SK-N-SH treated with all-trans-retinoic acid at 6 μM for 48 hours (cell line): ENCODE measurements at regions not wholly inside any gene's neighbourhood (a gene's known extent, or its start where the extent isn't known, plus 50 kb on each side); places are given as distances from the start of the nearest gene placed in this dataset.

Source experiments
- ATAC-seq: fragments of 200-7000 bp; cut with Tn5 transposase; 3 replicates; pipeline ENCODE4 v1.9.1; 2020; ENCODE audit warnings: mild to moderate bottlenecking, moderate library complexity
- ARNTL ChIP-seq: fragments of 450-650 bp; formaldehyde crosslinking; IDR thresholded peaks from 2 replicates; pipeline ENCODE4 v1.5.0; 2020; ENCODE audit warnings: low read depth, mild to moderate bottlenecking, moderate library complexity, borderline replicate concordance
- CREB5 ChIP-seq: fragments of 250-450 bp; sonication (Bioruptor Pico); IDR thresholded peaks from 2 replicates; pipeline ENCODE4 v1.5.1; 2020; ENCODE audit warnings: low read depth, mild to moderate bottlenecking, moderate library complexity
- CSDC2 ChIP-seq: fragments of 250-450 bp; sonication (Bioruptor Pico); IDR thresholded peaks from 2 replicates; pipeline ENCODE4 v1.5.0; 2020; ENCODE audit warnings: mild to moderate bottlenecking, moderate library complexity
- CSRNP3 ChIP-seq: fragments of 250-450 bp; sonication (Bioruptor Pico); IDR thresholded peaks from 2 replicates; pipeline ENCODE4 v1.5.1; 2021; ENCODE audit warnings: mild to moderate bottlenecking, moderate library complexity
- ESRRG ChIP-seq: fragments of 250-450 bp; sonication (Bioruptor Pico); IDR thresholded peaks from 2 replicates; pipeline ENCODE4 v1.6.1; 2021; ENCODE audit warnings: mild to moderate bottlenecking
- GLIS3 ChIP-seq: fragments of 250-450 bp; sonication (Bioruptor Pico); IDR thresholded peaks from 2 replicates; pipeline ENCODE4 v1.5.0; 2020; ENCODE audit warnings: mild to moderate bottlenecking, moderate library complexity
- ISL1 ChIP-seq: fragments of 250-450 bp; sonication (Bioruptor Pico); IDR thresholded peaks from 2 replicates; pipeline ENCODE4 v2.1.2; 2022; ENCODE audit warnings: mild to moderate bottlenecking, moderate library complexity
- OSR1 ChIP-seq: fragments of 250-450 bp; sonication (Bioruptor Pico); IDR thresholded peaks from 2 replicates; pipeline ENCODE4 v1.8.0; 2022; ENCODE audit warnings: moderate library complexity, mild to moderate bottlenecking, inconsistent platforms
- POU6F1 ChIP-seq: fragments of 250-450 bp; sonication (Bioruptor Pico); IDR thresholded peaks from 2 replicates; pipeline ENCODE4 v1.8.0; 2021; ENCODE audit warnings: low read depth, mild to moderate bottlenecking, moderate library complexity, borderline replicate concordance
- PPARA ChIP-seq: fragments of 250-450 bp; sonication (Bioruptor Pico); IDR thresholded peaks from 2 replicates; pipeline ENCODE4 v1.5.0; 2020; ENCODE audit warnings: mild to moderate bottlenecking, borderline replicate concordance
- RARB ChIP-seq: fragments of 250-450 bp; sonication (Bioruptor Pico); IDR thresholded peaks from 2 replicates; pipeline ENCODE4 v1.8.0; 2021; ENCODE audit warnings: mild to moderate bottlenecking, moderate library complexity
- TCF4 ChIP-seq: fragments of 250-450 bp; sonication (Bioruptor Pico); IDR thresholded peaks from 2 replicates; pipeline ENCODE4 v1.8.0; 2021; ENCODE audit warnings: mild to moderate bottlenecking, moderate library complexity, borderline replicate concordance
- ZC3H10 ChIP-seq: fragments of 250-450 bp; sonication (Bioruptor Pico); IDR thresholded peaks from 2 replicates; pipeline ENCODE4 v1.5.1; 2021; ENCODE audit warnings: mild to moderate bottlenecking, moderate library complexity
- ZFP3 ChIP-seq: fragments of 250-450 bp; sonication (Bioruptor Pico); IDR thresholded peaks from 2 replicates; pipeline ENCODE4 v1.5.0; 2020; ENCODE audit warnings: mild to moderate bottlenecking, moderate library complexity
- ZFP30 ChIP-seq: fragments of 450-650 bp; formaldehyde crosslinking; IDR thresholded peaks from 2 replicates; pipeline ENCODE4 v1.5.0; 2022; ENCODE audit warnings: mild to moderate bottlenecking, moderate library complexity
- ZNF565 ChIP-seq: fragments of 450-650 bp; formaldehyde crosslinking; conservative IDR thresholded peaks from 2 replicates; pipeline ENCODE4 v1.5.0; 2020; ENCODE audit warnings: low read depth, mild to moderate bottlenecking, moderate library complexity
- ZNF70 ChIP-seq: fragments of 450-650 bp; formaldehyde crosslinking; IDR thresholded peaks from 2 replicates; pipeline ENCODE4 v1.5.0; 2020; ENCODE audit warnings: mild to moderate bottlenecking, moderate library complexity
- ZNF8 ChIP-seq: fragments of 450-650 bp; formaldehyde crosslinking; IDR thresholded peaks from 2 replicates; pipeline ENCODE4 v1.5.0; 2020; ENCODE audit warnings: mild to moderate bottlenecking, moderate library complexity
- TF ChIP-seq, protein P1 (sequence below): fragments of 250-450 bp; sonication (Bioruptor Pico); IDR thresholded peaks from 2 replicates; pipeline ENCODE4 v1.5.0; 2020; ENCODE audit warnings: mild to moderate bottlenecking, moderate library complexity

DNA sequence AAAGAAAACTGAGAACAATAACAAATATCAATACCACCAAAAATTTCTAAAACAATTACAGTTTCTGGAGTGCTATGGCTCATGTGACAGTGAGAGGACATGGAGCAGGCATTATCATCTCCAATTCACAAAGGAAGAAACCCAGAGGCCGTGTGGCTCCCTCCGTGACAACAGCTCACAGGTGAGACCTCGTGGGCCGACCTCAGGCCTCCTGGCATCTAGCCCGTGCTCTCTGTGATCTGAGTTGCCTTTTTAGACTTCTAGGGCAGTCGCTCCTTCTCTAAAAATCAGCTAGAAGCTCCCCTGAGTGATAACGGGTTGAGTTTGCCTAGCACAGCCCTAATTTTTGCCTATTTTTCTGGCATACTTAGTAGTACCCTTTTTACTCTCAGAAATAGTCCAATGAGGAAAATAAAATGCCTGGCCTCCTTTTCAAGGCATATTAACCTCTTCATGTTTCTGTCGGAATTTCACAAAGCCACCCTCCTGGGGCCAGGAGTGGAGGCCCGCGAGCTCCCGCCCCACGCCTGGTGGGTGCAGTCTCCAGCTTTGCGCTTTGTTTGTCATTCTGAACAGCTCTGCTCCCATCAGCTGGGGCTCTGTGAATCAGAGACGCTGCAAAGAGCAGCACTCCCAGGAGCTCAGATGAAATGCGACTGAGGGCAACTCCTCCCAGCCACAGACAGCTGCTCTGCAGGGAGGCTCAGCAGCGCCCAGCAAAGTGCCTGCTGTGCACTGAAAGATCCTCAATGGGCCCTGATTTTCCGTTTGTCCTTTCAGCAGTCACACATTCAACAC, 292.5 kb downstream of the UQCRFS1 start:
- no peak for ATAC-seq

GRCh38 chr19:28917621-28918020, 295.3 kb downstream of the UQCRFS1 start:
- TF ChIP-seq CSRNP3 (CRISPR knock-in tag) = no peak
- no peak for TF ChIP-seq CREB5 (CRISPR knock-in tag)
- no peak for TF ChIP-seq RARB (CRISPR knock-in tag)
- no peak for TF ChIP-seq ISL1 (CRISPR knock-in tag)
- no peak for TF ChIP-seq ZNF70 (CRISPR knock-in tag)
- TF ChIP-seq TCF4 (CRISPR knock-in tag) = no peak
- no peak for TF ChIP-seq ZFP3 (CRISPR knock-in tag)
- TF ChIP-seq POU6F1 = no peak
- no peak for TF ChIP-seq PPARA
- no peak for TF ChIP-seq CSDC2 (CRISPR knock-in tag)
- no peak for TF ChIP-seq ZC3H10 (CRISPR knock-in tag)
- TF ChIP-seq ZNF565 = no peak
- TF ChIP-seq GLIS3 (CRISPR knock-in tag) = no peak
- no peak for TF ChIP-seq ESRRG (CRISPR knock-in tag)
- TF ChIP-seq, protein P1, sequence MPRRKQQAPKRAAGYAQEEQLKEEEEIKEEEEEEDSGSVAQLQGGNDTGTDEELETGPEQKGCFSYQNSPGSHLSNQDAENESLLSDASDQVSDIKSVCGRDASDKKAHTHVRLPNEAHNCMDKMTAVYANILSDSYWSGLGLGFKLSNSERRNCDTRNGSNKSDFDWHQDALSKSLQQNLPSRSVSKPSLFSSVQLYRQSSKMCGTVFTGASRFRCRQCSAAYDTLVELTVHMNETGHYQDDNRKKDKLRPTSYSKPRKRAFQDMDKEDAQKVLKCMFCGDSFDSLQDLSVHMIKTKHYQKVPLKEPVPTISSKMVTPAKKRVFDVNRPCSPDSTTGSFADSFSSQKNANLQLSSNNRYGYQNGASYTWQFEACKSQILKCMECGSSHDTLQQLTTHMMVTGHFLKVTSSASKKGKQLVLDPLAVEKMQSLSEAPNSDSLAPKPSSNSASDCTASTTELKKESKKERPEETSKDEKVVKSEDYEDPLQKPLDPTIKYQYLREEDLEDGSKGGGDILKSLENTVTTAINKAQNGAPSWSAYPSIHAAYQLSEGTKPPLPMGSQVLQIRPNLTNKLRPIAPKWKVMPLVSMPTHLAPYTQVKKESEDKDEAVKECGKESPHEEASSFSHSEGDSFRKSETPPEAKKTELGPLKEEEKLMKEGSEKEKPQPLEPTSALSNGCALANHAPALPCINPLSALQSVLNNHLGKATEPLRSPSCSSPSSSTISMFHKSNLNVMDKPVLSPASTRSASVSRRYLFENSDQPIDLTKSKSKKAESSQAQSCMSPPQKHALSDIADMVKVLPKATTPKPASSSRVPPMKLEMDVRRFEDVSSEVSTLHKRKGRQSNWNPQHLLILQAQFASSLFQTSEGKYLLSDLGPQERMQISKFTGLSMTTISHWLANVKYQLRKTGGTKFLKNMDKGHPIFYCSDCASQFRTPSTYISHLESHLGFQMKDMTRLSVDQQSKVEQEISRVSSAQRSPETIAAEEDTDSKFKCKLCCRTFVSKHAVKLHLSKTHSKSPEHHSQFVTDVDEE (CRISPR knock-in tag) = no peak
- TF ChIP-seq ZFP30 (CRISPR knock-in tag) = no peak
- no peak for TF ChIP-seq ARNTL (CRISPR knock-in tag)

More for the DNA sequence above, 292.5 kb downstream of the UQCRFS1 start:
- TF ChIP-seq ZC3H10 (CRISPR knock-in tag) = no peak
- no peak for TF ChIP-seq POU6F1
- no peak for TF ChIP-seq CSDC2 (CRISPR knock-in tag)
- no peak for TF ChIP-seq TCF4 (CRISPR knock-in tag)
- no peak for TF ChIP-seq GLIS3 (CRISPR knock-in tag)
- no peak for TF ChIP-seq CREB5 (CRISPR knock-in tag)
- TF ChIP-seq ZNF8 (CRISPR knock-in tag) = no peak
- TF ChIP-seq OSR1 = no peak
- no peak for TF ChIP-seq ARNTL (CRISPR knock-in tag)

More at GRCh38 chr19:28917621-28918020, 295.3 kb downstream of the UQCRFS1 start:
- no peak for ATAC-seq
